ENCODE measurements at regions not wholly inside any gene's neighbourhood (a gene's known extent, or its start where the extent isn't known, plus 50 kb on each side); places are given as distances from the start of the nearest gene placed in this dataset.

DNA sequence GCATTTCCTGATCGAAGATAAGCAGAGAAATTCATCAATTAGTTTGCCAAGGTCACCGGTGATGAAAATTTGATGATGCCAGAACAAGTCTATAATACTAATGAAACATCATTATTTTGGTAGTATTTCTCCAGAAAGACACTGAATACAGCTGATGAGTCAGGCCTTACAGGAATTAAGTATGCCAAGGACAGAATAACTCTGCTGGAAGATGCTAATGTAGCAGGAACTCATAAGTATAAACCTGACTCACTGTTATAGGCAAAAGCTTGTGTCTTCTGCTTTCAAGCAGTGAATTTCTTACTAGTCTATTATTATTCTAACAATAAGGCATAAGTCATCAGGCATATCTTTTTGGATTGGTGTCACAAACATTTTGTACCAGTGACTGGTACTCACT is 1825.1 kb upstream of the IGFBP7 start:
- no peak for DNase-seq

DNA sequence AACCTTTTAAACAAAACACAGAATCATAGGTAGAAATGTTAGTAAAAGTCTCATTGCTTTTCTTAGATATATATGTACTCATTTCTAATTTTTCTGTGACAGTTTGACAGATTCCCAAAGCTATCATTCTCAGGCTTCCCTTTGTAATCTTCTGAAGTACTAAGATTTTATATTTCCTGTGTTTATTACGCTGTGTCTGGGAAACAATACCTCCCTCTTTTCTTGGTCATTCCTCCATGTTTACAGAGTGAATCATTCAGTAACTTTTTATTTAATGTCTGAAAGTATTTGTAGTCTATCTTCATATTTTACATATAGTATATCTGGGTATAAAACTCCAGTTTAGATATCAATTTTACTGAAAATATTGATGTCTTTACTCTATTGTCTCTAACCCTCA is 1826.3 kb upstream of the IGFBP7 start:
- no peak for DNase-seq

DNA sequence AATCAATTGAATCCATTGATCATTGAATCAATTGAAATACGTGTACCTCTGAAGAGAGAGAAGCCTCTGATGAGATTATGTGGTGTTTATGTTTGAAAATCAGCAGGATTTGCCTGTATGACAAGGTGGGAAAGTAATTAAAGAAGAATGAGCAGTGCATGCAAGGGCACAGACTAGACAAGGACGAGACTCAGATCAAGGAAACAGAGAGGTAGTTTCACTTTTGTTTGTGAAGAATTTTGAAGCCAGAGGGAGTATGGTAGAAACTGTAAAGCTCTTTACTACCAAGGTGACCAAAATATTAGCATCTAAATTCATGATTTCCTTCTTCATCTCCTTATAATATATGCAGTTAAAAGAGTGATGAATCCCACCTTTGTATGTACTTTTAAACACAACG is 1830.0 kb upstream of the IGFBP7 start:
- DNase-seq, result no peak

DNA sequence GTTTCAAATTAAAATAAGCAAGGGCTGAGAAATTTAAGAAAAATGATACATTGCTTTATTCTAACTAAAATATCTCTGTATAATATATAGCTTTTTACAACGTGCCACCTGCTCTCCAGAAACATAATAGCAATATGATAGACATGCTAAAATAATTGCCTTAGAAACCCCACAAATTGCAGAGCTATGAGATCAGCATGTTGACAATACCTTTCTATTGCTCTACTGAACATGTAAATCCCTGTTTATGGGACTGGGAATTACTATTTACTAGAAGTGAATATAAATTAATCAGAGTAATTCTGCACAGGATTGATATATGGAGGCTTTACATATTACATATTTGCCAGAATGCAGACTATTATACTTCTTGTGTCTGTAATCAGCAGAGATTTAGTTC is 1831.1 kb upstream of the IGFBP7 start:
- no peak for DNase-seq

DNA sequence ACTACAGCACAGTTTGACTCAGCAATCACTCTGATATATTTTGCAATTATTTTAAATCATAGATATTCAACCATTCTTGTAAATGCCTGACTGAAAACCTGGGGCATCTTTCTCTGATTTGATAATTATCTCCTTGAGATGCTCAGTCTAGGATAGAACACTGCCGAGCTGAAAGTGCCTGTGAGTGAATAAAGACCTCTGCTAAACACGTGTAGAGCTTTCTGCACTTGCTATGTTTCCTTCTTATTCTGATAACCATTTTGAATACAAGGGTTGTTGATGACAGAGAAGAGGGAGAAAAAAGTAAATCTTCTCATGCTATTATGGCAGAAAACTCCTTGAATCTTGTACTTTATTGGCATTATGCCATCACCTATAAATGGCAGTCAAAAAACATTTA is 1843.4 kb upstream of the IGFBP7 start:
- DNase-seq, result no peak

DNA sequence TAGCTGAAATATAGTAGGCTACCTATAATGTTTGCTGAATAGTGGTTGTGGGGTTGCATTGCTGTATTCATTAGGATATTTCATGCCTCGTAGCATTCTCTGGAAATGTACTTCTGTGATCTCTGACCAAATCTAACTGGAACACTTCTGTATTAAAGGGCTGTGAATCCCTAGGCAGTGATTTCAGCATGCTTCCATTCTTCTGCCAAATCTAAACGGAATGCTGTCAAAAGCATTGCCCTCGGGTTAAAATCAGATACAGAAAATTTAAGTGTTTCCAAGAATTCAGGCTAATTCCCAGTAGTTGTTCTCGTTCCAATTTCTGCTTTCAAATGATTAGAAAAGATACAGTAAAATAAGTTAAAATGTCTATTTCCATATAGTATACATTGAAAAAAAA is 1847.5 kb upstream of the IGFBP7 start:
- no peak for DNase-seq

DNA sequence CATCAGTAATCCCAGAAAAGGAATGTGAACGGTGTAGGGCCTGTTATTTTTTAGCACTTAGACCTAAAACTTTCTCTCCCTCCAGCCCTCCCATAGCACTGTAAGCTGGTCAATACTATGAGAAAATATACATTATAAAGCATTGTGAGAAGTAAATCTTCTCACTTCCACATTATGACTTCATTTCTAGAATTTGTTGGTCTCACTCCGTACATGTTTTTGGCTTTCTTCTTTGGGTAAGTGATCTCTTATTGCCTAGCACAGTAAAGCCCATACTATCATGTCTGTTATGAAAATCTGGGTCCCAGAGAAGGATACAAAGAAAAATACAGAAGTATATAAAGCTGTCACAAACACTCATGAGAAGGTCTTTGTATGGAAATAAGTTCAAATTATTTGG is 1851.1 kb upstream of the IGFBP7 start:
- DNase-seq, result no peak

DNA sequence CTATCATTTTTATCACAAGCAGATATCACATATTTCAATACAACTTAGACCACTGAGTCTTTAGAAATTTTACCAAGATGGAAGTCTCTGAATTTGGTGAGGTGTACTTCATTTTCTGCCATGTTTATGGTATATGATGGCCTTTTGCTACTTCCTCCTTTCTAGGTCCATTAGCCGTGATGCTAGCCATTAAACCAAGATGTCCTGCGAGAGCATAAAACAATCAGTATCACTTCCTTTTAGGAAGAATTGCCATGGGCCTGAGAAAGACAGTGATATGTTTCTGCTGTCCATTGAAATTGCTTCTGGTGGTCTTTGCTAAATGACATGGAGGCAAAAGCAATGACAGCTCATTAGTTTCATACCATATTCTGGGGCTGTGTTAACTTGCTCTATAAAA is 1851.7 kb upstream of the IGFBP7 start:
- DNase-seq, result no peak

DNA sequence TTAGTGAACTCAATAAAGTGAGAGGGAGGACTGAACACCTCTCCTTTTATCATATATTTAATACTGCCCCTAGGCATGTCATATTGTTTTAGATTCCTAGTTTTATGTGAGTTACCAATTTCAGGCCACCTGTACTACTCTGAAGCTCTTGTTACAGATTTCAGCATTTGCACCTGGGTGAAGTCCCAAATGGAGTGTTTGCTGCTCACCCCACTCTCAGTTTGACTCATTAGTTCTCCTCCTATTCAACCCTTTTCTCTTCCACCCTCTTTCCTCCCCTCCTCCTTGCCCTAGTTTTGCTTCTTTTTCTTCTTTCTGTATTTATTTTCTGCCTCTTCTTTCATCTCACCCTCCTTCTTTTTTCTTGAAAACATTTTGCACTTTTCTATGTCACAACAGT is 1852.2 kb upstream of the IGFBP7 start:
- DNase-seq, result no peak

DNA sequence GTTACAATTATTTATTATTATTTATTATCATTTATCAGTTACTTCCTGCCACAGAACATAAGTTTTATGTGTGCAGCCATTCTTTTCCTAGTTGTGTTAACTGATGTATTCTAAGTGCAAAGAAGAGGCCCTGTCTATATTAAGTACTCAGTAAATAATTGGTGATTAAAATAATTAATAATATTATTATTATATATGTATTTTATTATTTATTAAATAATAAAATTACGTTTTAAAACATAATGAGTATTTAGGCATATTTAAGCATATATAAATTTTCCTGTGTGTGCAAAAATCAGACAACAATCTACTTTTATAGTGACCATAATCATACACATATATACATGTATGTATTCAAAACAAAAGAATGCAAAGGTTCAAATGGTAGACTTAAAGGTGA is 1871.6 kb upstream of the IGFBP7 start:
- DNase-seq, result no peak

DNA sequence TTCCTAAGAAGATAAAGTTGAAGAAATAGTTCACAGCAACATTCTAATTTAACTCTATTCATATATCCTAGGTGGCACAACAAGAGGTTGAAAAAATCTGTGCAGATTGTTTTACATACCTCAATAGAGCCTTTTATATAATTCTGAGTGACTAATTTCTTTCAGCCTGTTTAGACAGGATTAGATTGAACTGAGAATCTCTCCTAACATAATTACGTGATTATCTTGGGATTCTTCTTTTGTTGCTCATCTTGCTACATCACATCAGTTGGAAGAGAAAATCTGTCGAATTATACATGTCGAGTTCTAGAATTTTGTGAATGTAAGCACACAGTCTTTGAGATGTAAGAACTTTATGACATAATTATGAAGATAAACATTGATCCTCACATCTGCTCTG is 1873.7 kb upstream of the IGFBP7 start:
- no peak for DNase-seq

DNA sequence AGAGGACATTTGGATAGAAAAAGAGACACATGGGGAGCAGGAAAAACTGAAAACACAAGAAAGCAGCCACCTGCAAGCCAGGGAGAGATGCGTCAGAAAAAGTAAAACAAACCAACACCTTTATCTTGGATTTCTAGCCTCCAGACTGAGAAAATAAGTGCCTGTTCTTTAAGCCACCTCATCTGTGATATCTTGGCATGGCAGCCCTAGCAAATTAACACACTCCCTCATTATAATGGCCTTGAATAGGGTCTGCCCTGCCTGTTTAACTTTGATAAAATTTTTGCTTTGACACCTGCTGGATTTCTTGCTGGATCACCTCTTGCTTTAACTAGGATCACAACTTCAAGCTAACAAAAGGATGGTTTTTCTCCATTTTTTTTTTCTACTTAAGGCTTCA is 1892.0 kb upstream of the IGFBP7 start:
- DNase-seq, result no peak

DNA sequence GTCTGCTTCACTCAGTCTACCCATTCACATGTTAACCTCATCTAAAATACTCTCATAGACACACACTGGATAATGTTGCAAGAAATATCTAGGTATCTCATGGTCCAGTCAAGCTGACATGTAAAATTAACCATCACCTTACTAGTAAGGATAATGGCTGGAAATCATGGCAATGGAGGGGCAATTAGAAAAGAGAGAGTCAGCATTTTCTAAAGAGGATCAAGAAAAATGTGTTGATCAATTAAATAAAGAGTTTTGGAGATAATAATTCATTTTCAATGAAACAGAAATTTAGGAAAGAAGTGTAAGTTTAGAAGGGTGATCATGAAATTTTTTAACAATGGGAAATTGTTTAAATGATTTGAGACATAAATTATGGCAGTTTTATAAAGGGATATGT is 1914.1 kb upstream of the IGFBP7 start:
- DNase-seq, result no peak

DNA sequence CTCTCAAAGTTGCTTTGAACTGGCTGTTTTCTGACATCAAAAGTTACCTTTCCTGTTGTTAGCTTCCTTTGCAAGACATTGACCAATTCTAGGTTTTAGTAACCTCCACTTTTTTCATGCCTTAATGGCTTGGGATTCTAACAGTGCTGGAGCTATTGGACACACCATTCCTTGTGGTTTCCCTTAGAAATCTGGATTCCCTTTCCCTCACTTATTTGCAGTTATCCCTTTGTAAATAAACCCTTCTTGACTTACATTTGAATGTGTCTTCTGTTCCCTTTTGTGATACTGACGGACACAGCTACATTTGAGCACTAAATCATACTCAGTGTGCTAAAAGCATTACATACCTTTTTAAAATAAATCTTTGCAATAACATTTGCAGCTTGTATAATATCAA is 1927.6 kb upstream of the IGFBP7 start:
- no peak for DNase-seq

DNA sequence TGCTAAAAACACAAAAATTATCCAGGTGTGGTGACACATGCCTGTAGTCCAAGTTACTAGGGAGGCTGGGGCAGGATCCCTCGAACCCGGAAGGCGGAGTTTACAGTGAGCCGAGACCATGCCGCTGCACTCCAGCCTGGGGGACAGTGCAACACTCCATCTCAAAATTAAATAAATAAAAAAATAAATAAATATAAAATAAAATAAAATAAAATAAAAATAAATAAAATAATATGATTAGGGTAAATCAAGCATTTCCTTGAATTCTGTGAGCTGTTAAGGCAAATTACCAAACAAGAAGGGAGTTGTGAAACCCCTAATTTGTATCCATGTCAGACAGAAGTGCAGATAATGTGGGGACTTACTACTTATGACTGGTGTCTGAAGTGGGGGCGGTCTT is 1928.9 kb upstream of the IGFBP7 start:
- no peak for DNase-seq

DNA sequence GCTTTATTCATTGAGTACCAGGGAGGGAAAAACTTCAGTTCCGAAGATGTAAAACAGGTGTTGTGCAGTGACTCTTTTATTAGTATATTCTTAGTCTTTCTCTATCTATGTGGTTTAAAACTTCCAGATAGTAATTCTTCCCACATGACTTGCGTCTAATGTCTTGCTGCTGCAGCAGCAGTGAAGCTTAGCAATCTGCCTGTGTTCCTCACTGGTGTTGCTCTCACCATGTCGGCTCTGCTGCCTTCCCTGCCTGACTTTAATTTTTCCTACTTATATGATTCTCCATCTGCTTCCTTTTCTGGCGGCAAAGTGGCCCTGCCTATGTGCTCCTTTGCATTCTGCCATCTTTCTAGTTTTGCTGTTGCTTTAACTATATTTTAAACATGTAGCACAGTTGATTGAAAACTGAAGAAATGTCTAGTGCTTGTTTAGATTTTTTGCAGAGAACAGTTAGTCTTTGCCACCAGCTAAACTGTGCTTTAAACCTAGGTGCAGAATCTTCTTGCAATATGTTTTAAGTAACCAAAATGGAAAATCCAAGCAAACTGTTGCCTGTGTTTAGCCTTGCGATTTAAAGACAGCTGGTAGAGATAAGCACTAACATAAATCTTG is 1934.2 kb upstream of the IGFBP7 start:
- no peak for DNase-seq

DNA sequence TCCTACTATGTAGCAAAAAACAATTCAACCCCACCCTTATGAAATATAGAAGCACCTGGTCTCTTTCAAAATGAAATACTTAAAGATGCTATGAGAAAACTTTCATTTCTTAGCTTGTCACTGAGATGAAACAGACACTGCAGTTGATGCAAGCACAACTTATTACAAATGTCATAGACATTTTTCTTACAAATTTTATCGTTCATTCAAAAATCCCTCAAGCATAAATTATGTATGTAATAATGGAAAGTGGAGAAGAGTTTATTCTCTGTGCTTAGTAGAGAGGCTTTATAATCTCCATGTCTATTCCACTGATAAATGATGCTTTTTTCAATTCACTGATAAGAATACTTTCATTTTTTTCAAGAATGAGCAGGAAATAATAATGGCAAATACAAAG is 1943.9 kb upstream of the IGFBP7 start:
- DNase-seq, result no peak

DNA sequence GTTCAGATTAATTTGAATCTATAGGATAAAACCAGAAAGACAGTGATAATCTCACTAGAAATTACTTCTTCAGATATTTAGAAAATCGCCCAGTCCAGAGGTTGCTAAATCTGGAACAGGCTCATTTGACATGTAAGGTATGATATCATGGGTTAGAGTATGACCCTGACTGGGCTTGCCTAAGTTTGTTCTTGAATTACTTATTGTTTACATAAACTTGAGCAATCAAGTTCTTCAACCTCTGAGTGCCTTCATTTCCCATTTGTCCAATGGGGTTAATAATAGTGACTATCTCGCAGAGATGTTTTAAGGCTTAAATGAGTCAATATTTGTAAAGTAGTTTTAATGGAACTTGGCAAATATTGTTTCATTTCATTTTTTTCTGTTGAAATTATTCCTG is 1947.6 kb upstream of the IGFBP7 start:
- no peak for DNase-seq

DNA sequence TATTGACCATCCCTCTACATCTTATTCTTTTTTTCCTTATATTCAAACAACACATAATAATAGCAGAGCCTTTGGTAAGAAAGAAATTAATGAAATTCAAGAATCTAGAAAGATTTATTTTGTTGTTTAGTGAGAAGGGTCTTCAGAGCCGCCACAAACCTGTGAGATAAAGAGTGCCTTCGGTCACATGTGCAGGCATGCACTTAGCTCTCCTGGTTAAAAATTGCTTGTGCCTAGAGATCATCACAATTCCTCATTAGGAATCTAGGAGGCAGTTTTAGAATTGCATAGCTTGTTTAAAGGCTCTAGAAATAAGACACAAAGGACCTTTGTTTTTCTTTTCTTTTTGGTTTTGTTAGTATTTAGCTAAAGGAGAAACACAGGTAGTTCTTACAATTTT is 1948.4 kb upstream of the IGFBP7 start:
- no peak for DNase-seq

DNA sequence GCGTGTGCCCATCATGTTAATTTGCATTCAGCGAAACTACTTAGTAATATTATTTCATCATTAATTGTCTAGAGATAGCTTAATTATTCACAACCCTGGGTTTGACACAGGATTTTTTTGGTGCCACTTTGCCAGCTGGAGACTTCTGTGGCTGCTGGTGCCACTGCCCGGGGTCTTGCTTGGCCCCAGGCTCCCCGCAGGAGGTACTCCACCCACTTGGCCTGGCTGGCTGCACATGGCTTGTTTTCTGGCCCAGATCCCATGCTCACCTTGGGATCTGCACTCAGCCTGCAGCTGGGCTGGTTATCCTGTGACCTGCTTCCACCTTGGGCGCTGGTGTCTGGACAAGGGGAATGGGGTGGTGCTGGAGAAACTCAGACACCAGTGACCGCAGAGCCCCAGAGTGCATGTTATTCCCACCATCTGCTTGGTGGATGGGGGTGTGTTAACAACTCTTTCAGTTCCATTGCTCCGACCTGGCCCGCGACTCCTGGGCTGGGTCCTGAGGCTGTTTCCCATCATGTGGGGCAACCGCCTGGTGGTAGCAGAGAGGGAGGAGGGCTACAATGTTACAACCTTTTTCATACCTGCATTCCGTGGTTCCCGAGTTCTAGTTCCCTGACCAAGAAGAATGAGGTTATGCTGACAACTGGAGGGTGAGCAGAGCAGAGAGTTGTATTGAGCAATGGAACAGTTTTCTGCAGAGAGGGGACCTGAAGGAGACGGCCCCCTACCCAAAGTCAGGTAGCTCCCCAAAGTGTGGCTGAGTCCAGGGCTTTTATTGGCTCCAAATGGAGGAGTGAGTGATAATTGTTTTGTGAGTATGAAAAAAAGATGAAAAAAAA is 1950.0 kb upstream of the IGFBP7 start:
- no peak for DNase-seq

DNA sequence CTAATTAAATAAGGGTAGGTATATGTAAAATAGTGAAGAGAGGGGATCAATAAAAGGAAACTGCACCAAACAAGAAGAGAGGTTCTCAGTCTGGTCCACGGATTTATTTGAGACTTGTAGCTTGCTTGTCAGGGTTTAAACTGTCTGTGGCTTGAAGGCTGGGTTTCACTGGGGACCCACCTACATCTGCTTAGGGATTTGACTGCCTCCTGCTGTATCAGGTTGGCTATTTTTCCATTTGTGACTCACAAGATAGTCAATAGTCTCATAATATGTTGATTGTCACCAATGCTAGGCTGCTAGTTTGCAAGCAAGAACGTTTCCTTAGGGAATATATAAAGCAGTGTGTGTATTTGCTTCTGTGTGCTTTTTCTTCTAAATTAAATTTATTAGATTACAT is 1950.7 kb upstream of the IGFBP7 start:
- no peak for DNase-seq

DNA sequence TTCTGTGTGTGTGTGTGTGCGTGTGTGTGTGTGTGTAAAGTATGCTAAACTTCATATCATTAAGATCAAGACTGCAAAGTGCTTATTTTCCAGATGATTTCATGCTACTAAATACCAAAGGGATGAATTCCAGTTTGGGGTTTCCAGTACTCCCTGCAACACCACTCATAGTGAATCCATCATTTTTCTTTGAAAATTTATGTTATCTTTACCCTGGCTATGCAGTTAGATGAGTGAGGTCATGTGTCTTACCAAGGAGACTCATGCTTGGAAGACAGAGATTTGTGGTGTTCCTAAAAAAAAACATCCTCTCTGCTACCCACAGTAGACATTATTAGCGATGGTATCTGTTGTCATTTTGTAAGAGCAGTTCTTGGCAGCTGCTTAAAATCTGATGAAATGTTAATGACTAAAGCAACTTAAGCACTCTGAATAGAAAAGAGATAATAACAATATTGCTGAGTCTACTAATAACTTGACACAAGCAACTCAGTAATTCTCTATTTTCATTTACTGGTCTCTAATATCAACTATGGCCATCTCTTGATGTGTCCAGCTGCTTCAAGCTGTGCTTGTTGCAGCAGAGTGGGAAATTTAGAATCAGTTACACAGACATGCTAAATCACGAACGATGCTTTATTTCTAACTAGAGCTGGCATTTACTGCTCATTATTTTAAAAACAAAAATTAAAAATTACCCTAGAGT is 1953.0 kb upstream of the IGFBP7 start:
- DNase-seq, result no peak

DNA sequence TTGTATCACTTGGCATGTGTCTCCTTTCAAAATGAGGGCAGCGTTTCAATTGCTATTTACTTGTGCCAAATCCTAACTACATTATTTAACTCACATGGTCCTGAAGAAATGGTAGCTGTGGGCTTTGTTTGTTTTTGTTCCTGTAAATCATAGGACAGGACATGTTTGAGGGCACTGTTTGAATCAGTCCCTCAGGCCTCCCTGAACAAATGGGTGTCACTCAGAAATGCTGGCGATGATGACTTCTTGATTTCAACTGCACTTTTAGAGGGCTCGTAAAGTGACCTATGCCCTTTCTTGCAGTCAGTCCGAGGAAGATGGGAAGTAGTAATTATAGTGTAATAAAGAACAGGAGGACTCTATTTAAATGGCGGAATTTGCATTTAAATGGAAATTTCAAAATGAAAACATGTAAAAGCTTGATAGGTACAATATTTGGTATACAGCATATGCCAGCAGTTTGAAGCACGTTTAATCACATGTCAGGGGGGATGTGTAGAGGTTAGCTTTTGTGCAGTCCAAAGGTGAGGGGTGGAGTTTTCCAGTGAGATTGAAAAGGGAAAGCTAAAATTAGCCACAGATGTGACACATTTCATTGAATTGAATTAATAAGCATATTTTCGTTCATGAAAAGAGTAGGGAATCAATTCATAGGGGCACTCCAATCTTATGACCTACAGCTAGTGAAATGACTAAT is 1958.7 kb upstream of the IGFBP7 start:
- no peak for DNase-seq

DNA sequence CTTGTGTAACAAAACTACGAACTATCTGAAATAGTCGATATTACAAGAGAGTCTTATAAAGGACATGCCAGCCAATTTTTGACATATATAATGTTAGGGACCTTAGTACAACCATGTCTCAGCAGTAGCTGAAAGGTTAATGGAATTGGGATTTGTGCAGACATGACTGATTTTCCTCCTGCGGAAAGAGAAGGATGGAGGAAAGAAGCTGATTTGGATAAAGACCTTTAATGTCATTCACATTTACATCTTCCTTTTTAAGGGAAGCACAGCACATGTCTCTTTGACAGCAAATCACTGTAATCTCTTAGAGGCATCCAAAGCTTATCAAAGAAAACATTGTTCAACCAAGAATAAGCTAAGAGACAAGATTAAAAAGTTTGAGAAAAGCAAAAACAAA is 1976.2 kb upstream of the IGFBP7 start:
- no peak for DNase-seq

Measured in NCI-H446 (cell line).